ENCODE measurements at regions not wholly inside any gene's neighbourhood (a gene's known extent, or its start where the extent isn't known, plus 50 kb on each side); places are given as distances from the start of the nearest gene placed in this dataset.

DNA sequence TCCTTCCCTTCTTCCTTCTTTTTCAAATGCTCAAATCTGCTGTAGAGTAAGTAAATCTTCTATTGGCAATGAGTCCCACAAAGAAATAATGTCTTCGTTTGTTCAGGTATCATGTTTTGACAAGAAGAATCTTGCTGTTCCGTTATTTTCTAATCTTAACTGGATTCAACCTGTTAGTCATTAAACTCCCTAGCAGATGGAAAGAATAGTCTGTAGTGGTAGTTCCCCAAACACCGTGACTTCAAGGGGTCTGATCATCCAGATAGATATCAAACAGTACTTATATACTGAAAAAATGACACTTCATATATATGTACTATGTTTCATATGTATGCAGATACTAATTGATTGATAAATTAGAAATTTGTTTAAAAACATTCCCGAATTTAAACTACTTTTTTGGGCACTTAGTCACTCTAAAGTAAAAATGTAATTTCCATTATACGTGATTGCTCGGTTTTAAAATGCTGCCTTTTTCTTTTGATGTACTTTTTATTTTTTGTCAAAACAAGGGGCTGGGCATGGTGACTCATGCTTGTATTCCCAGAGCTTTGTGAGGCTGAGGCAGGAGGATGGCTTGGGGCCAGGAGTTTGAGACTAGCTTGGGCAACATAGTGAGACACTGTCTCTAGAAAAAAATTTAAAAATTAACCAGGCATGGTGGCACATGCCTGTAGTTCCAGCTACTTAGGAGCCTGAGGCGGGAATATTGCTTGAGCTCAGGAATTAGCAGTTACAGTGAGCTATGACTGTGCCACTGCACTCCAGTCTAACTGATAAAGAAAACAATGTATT lies 335.7 kb upstream of the SNX7 start:
- TF ChIP-seq, protein P1, sequence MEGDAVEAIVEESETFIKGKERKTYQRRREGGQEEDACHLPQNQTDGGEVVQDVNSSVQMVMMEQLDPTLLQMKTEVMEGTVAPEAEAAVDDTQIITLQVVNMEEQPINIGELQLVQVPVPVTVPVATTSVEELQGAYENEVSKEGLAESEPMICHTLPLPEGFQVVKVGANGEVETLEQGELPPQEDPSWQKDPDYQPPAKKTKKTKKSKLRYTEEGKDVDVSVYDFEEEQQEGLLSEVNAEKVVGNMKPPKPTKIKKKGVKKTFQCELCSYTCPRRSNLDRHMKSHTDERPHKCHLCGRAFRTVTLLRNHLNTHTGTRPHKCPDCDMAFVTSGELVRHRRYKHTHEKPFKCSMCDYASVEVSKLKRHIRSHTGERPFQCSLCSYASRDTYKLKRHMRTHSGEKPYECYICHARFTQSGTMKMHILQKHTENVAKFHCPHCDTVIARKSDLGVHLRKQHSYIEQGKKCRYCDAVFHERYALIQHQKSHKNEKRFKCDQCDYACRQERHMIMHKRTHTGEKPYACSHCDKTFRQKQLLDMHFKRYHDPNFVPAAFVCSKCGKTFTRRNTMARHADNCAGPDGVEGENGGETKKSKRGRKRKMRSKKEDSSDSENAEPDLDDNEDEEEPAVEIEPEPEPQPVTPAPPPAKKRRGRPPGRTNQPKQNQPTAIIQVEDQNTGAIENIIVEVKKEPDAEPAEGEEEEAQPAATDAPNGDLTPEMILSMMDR (IDR thresholded peaks at IDR 0.05; ENCODE audit: insufficient read depth, low read length) = no peak
- TF ChIP-seq, protein P2, sequence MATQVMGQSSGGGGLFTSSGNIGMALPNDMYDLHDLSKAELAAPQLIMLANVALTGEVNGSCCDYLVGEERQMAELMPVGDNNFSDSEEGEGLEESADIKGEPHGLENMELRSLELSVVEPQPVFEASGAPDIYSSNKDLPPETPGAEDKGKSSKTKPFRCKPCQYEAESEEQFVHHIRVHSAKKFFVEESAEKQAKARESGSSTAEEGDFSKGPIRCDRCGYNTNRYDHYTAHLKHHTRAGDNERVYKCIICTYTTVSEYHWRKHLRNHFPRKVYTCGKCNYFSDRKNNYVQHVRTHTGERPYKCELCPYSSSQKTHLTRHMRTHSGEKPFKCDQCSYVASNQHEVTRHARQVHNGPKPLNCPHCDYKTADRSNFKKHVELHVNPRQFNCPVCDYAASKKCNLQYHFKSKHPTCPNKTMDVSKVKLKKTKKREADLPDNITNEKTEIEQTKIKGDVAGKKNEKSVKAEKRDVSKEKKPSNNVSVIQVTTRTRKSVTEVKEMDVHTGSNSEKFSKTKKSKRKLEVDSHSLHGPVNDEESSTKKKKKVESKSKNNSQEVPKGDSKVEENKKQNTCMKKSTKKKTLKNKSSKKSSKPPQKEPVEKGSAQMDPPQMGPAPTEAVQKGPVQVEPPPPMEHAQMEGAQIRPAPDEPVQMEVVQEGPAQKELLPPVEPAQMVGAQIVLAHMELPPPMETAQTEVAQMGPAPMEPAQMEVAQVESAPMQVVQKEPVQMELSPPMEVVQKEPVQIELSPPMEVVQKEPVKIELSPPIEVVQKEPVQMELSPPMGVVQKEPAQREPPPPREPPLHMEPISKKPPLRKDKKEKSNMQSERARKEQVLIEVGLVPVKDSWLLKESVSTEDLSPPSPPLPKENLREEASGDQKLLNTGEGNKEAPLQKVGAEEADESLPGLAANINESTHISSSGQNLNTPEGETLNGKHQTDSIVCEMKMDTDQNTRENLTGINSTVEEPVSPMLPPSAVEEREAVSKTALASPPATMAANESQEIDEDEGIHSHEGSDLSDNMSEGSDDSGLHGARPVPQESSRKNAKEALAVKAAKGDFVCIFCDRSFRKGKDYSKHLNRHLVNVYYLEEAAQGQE (IDR thresholded peaks at IDR 0.05; ENCODE audit: insufficient replicate concordance, low read depth) = no peak
